ENCODE measurements at regions not wholly inside any gene's neighbourhood (a gene's known extent, or its start where the extent isn't known, plus 50 kb on each side); places are given as distances from the start of the nearest gene placed in this dataset.
"Not testable (repeated sequence)": the region's sequence is repeated elsewhere in the genome, so short reads cannot be mapped to it uniquely, and the experiment has no call there.

GRCh38 chr16:21350851-21351250 lies 72.8 kb upstream of the CRYM start:
- not testable (repeated sequence) for H3K4me3 ChIP-seq (ENCODE audit: low read length in 2 of 2); H3K27ac ChIP-seq (ENCODE audit: low read depth in 1 of 2, low read length in 1 of 2); H3K36me3 ChIP-seq (ENCODE audit: control insufficient read depth in 2 of 2, insufficient read depth in 2 of 2, low read length in 1 of 2); H3K4me1 ChIP-seq (ENCODE audit: control insufficient read depth in 2 of 2, insufficient read depth in 2 of 2, low read length in 2 of 2); H3K27me3 ChIP-seq (ENCODE audit: control insufficient read depth in 2 of 2, insufficient read depth in 1 of 2, low read length in 1 of 2); H3K9me3 ChIP-seq (ENCODE audit: control insufficient read depth in 2 of 2, insufficient read depth in 1 of 2, low read length in 1 of 2); DNase-seq (ENCODE audit: low read depth in 6 of 9, low spot score in 9 of 9)
- 95% methylated on average over 6 of the region's 6 CpGs for WGBS

GRCh38 chr16:21349336-21349735 lies 71.2 kb upstream of the CRYM start:
- WGBS = 98% methylated on average over 13 of the region's 13 CpGs
- not testable (repeated sequence) for H3K27me3 ChIP-seq (ENCODE audit: control insufficient read depth in 2 of 2, insufficient read depth in 1 of 2, low read length in 1 of 2); DNase-seq (ENCODE audit: low read depth in 6 of 9, low spot score in 9 of 9); H3K36me3 ChIP-seq (ENCODE audit: control insufficient read depth in 2 of 2, insufficient read depth in 2 of 2, low read length in 1 of 2); H3K4me1 ChIP-seq (ENCODE audit: control insufficient read depth in 2 of 2, insufficient read depth in 2 of 2, low read length in 2 of 2); H3K9me3 ChIP-seq (ENCODE audit: control insufficient read depth in 2 of 2, insufficient read depth in 1 of 2, low read length in 1 of 2); H3K27ac ChIP-seq (ENCODE audit: low read depth in 1 of 2, low read length in 1 of 2); H3K4me3 ChIP-seq (ENCODE audit: low read length in 2 of 2)

- not testable (repeated sequence) for H3K27ac ChIP-seq (ENCODE audit: low read depth in 1 of 2, low read length in 1 of 2); DNase-seq (ENCODE audit: low read depth in 6 of 9, low spot score in 9 of 9); H3K9me3 ChIP-seq (ENCODE audit: control insufficient read depth in 2 of 2, insufficient read depth in 1 of 2, low read length in 1 of 2); H3K4me1 ChIP-seq (ENCODE audit: control insufficient read depth in 2 of 2, insufficient read depth in 2 of 2, low read length in 2 of 2); H3K36me3 ChIP-seq (ENCODE audit: control insufficient read depth in 2 of 2, insufficient read depth in 2 of 2, low read length in 1 of 2); H3K27me3 ChIP-seq (ENCODE audit: control insufficient read depth in 2 of 2, insufficient read depth in 1 of 2, low read length in 1 of 2); H3K4me3 ChIP-seq (ENCODE audit: low read length in 2 of 2)
- 94% methylated on average over 9 of the region's 9 CpGs for WGBS
These were observed 70.7 kb upstream of the CRYM start for GRCh38 chr16:21348815-21349214.

- H3K9me3 ChIP-seq (ENCODE audit: control insufficient read depth in 2 of 2, insufficient read depth in 1 of 2, low read length in 1 of 2); H3K4me3 ChIP-seq (ENCODE audit: low read length in 2 of 2); H3K27me3 ChIP-seq (ENCODE audit: control insufficient read depth in 2 of 2, insufficient read depth in 1 of 2, low read length in 1 of 2); H3K4me1 ChIP-seq (ENCODE audit: control insufficient read depth in 2 of 2, insufficient read depth in 2 of 2, low read length in 2 of 2); H3K36me3 ChIP-seq (ENCODE audit: control insufficient read depth in 2 of 2, insufficient read depth in 2 of 2, low read length in 1 of 2); DNase-seq (ENCODE audit: low read depth in 6 of 9, low spot score in 9 of 9); H3K27ac ChIP-seq (ENCODE audit: low read depth in 1 of 2, low read length in 1 of 2): not testable (repeated sequence)
- 98% methylated on average over 10 of the region's 11 CpGs for WGBS
These were observed 69.4 kb upstream of the CRYM start for GRCh38 chr16:21347538-21347937.

GRCh38 chr16:21346756-21347491 lies 68.8 kb upstream of the CRYM start:
- WGBS = 96% methylated on average over 24 of the region's 25 CpGs
- not testable (repeated sequence) for H3K4me1 ChIP-seq (ENCODE audit: control insufficient read depth in 2 of 2, insufficient read depth in 2 of 2, low read length in 2 of 2); H3K9me3 ChIP-seq (ENCODE audit: control insufficient read depth in 2 of 2, insufficient read depth in 1 of 2, low read length in 1 of 2); H3K4me3 ChIP-seq (ENCODE audit: low read length in 2 of 2); H3K36me3 ChIP-seq (ENCODE audit: control insufficient read depth in 2 of 2, insufficient read depth in 2 of 2, low read length in 1 of 2); H3K27me3 ChIP-seq (ENCODE audit: control insufficient read depth in 2 of 2, insufficient read depth in 1 of 2, low read length in 1 of 2); H3K27ac ChIP-seq (ENCODE audit: low read depth in 1 of 2, low read length in 1 of 2); DNase-seq (ENCODE audit: low read depth in 6 of 9, low spot score in 9 of 9)

GRCh38 chr16:21344361-21344912 lies 66.3 kb upstream of the CRYM start:
- not testable (repeated sequence) for H3K9me3 ChIP-seq (ENCODE audit: control insufficient read depth in 2 of 2, insufficient read depth in 1 of 2, low read length in 1 of 2); H3K27ac ChIP-seq (ENCODE audit: low read depth in 1 of 2, low read length in 1 of 2); DNase-seq (ENCODE audit: low read depth in 6 of 9, low spot score in 9 of 9); H3K27me3 ChIP-seq (ENCODE audit: control insufficient read depth in 2 of 2, insufficient read depth in 1 of 2, low read length in 1 of 2); H3K4me1 ChIP-seq (ENCODE audit: control insufficient read depth in 2 of 2, insufficient read depth in 2 of 2, low read length in 2 of 2); H3K4me3 ChIP-seq (ENCODE audit: low read length in 2 of 2); H3K36me3 ChIP-seq (ENCODE audit: control insufficient read depth in 2 of 2, insufficient read depth in 2 of 2, low read length in 1 of 2)
- 95% methylated on average over 12 of the region's 12 CpGs for WGBS

GRCh38 chr16:21341101-21341500 lies 63.0 kb upstream of the CRYM start:
- WGBS = 98% methylated on average over 3 of the region's 3 CpGs
- Histone ChIP-seq H3K4me3 (ENCODE audit: low read length in 2 of 2) (no peak overlapping the region), H3K27me3 (ENCODE audit: control insufficient read depth in 2 of 2, insufficient read depth in 1 of 2, low read length in 1 of 2) (no peaks in the 10 kb centered on the region), H3K4me1 (ENCODE audit: control insufficient read depth in 2 of 2, insufficient read depth in 2 of 2, low read length in 2 of 2) (no peaks in the 10 kb centered on the region), H3K27ac (ENCODE audit: low read depth in 1 of 2, low read length in 1 of 2) (no peak overlapping the region), H3K36me3 (ENCODE audit: control insufficient read depth in 2 of 2, insufficient read depth in 2 of 2, low read length in 1 of 2) (no peaks in the 10 kb centered on the region), H3K9me3 (ENCODE audit: control insufficient read depth in 2 of 2, insufficient read depth in 1 of 2, low read length in 1 of 2) (no peaks in the 10 kb centered on the region)
- DNase-seq (ENCODE audit: low read depth in 6 of 9, low spot score in 9 of 9) = no peak

- no peaks in the 10 kb centered on the region for H3K36me3 ChIP-seq (ENCODE audit: control insufficient read depth in 2 of 2, insufficient read depth in 2 of 2, low read length in 1 of 2)
- no peak for DNase-seq (ENCODE audit: low read depth in 6 of 9, low spot score in 9 of 9)
- no peak overlapping the region for H3K4me3 ChIP-seq (ENCODE audit: low read length in 2 of 2)
- H3K27ac ChIP-seq (ENCODE audit: low read depth in 1 of 2, low read length in 1 of 2) = no peak overlapping the region
- H3K9me3 ChIP-seq (ENCODE audit: control insufficient read depth in 2 of 2, insufficient read depth in 1 of 2, low read length in 1 of 2) = no peaks in the 10 kb centered on the region
- no peaks in the 10 kb centered on the region for H3K4me1 ChIP-seq (ENCODE audit: control insufficient read depth in 2 of 2, insufficient read depth in 2 of 2, low read length in 2 of 2)
- H3K27me3 ChIP-seq (ENCODE audit: control insufficient read depth in 2 of 2, insufficient read depth in 1 of 2, low read length in 1 of 2) = no peaks in the 10 kb centered on the region
These were observed 61.9 kb upstream of the CRYM start for GRCh38 chr16:21339941-21340340.

GRCh38 chr16:21339269-21339641 lies 61.2 kb upstream of the CRYM start:
- Histone ChIP-seq H3K9me3 (ENCODE audit: control insufficient read depth in 2 of 2, insufficient read depth in 1 of 2, low read length in 1 of 2) (no peaks in the 10 kb centered on the region), H3K27ac (ENCODE audit: low read depth in 1 of 2, low read length in 1 of 2) (no peak overlapping the region), H3K4me1 (ENCODE audit: control insufficient read depth in 2 of 2, insufficient read depth in 2 of 2, low read length in 2 of 2) (no peaks in the 10 kb centered on the region), H3K36me3 (ENCODE audit: control insufficient read depth in 2 of 2, insufficient read depth in 2 of 2, low read length in 1 of 2) (no peaks in the 10 kb centered on the region), H3K4me3 (ENCODE audit: low read length in 2 of 2) (no peak overlapping the region), H3K27me3 (ENCODE audit: control insufficient read depth in 2 of 2, insufficient read depth in 1 of 2, low read length in 1 of 2) (no peaks in the 10 kb centered on the region)
- WGBS = 99% methylated on average over 4 of the region's 4 CpGs
- no peak for DNase-seq (ENCODE audit: low read depth in 6 of 9, low spot score in 9 of 9)
